Stimulated activated CD8-positive, alpha-beta memory T cell treated with anti-CD3 and anti-CD28 coated beads, Interleukin-12 subunit alpha, Interleukin-12 subunit beta, amount 100 ng/mL, for 4 hours (primary cell): ENCODE measurements at regions not wholly inside any gene's neighbourhood (a gene's known extent, or its start where the extent isn't known, plus 50 kb on each side); places are given as distances from the start of the nearest gene placed in this dataset.
"Not testable (repeated sequence)": the region's sequence is repeated elsewhere in the genome, so short reads cannot be mapped to it uniquely, and the experiment has no call there.

ENCODE experiments used
- DNase-seq: peaks from one replicate; pipeline ENCODE4 v3.0.0-alpha.2; 2020; ENCODE audit warnings: low read depth

DNA sequence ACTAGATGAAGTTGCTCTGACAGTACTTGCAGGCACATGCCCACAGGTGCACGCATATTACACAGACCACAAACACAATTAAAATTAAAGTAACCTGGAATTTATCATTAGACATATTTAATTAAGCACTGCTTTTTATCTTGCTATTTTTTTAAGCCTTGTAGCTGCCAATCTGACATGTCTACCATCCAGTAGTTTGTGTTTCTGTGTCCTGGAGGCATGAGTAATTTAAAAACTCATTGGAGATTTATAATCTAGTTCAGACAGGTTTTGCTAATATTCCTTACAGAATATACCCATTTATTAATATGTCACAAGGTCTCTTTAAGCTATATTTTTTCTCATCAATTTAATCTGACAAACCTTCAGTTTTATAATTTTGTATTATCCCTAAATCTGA lies 445.0 kb upstream of the KLF6 start:
- no peak for DNase-seq

DNA sequence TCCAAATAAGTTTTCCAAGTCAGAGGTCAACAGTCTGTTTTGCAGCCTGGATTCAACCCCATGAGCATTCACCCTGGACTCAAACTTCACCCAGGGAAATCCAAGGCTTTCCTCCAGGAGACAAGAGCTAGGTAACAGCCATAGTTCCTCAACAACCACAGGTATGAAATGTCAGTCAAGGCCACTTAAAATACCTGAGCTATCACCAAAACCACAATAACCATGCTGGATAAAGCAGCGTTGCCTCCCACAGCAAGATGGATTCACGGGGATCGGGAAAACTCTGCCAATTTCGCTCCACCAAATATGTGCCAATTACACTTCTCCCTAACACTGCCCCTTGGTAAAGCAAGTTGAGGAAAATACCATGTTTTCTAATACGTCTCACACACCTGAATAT lies 444.1 kb upstream of the KLF6 start:
- no peak for DNase-seq

- DNase-seq = no peak
These were observed 442.6 kb upstream of the KLF6 start for GRCh38 chr10:4227586-4227985.

DNA sequence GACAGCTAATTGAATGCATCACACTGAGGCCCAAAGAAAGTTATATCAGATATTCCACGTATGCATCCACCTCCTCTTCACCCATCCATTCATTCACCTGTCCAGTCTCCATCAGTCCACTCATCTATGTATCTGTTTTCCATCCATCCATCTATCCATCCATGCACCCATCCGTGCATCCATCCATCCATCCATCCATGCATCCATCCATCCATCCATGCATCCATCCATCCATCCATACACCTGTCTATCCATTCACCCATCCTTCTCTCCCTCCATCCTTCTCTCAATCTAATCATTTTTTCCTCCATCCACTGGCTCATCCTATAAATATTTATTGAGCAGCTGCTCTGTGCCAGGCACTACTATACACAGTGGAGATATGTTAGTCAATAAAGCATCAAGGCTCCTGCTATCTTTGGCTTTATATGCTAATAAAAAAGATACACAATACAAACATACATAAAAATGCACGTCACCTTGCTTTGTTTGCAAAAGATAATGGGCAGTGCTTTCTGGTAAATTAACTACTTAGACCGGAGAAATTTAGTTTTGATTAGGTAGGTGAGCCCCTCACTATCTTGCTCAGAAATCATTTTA lies 442.0 kb upstream of the KLF6 start:
- no peak for DNase-seq

DNA sequence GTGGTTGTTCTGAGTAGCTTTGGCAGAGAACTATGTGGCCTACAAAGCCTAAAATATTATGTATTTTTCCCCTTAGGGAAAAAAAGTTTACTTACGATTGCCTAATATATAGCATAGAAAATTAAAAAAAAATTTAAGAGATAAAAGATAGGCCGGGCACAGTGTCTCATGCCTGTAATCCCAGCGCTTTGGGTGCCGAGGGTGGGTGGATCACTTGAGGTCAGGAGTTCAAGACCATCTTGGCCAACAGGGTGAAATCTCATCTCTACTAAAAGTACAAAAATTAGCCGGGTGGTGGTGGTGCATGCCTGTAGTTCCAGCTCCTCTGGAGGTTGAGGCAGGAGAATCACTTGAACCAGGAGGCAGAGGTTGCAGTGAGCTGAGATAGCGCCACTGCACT lies 439.2 kb upstream of the KLF6 start:
- DNase-seq = no peak

DNA sequence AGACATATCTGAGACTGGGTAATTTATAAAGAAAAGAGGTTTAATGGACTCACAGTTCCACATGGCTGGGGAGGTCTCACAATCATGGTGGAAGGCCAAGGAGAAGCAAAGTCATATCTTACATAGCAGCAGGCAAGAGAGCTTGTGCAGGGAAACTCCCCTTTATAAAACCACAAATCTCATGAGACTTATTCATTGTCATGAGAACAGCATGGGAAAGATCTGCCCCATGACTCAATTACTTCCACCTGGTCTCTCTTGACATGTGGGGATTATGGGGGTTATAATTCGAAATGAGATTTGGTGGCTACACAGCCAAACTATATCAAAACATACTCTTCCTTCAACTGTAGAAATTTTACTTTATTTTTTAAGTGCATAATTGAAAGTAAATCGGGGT lies 436.3 kb upstream of the KLF6 start:
- DNase-seq = not testable (repeated sequence)

DNA sequence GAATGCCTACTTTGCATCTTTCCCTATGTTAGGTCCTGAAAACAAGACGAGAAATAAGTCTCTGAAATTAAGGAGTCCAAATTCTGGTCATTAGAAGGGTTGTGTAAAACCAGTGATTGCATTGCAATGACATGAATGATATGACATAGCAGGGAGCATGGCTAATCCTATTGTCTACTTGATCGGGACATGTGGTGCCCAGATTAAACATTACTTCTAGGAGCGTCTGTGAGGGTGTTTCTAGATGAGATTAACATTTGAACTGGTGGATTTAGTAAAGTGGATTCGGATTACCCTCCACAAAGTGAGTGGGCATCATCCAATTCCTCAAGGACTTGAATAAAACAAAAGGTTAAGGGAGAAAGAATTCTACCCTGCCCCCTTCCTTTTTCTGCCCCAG lies 434.9 kb upstream of the KLF6 start:
- DNase-seq = no peak

GRCh38 chr10:4217653-4218052 lies 432.6 kb upstream of the KLF6 start:
- no peak for DNase-seq

DNA sequence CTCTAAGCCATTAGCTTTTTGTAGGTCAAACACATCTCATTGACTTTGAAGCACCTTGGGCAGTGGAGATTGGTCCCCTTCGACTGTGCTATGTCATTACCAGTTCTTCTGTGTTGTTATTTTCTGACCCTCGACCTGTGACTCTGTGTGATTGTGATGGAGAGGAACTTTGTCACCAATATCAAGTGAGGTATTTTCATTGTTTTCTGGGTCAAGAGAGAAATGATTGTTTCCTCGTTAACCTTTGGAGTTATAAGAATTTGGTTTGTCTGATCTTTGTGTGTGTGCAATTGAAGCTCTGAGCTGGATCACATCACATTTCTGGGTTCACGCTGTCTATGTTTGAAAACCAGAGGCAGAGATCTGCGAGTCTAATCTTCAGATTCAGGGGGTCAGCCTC lies 432.2 kb upstream of the KLF6 start:
- DNase-seq = no peak

DNA sequence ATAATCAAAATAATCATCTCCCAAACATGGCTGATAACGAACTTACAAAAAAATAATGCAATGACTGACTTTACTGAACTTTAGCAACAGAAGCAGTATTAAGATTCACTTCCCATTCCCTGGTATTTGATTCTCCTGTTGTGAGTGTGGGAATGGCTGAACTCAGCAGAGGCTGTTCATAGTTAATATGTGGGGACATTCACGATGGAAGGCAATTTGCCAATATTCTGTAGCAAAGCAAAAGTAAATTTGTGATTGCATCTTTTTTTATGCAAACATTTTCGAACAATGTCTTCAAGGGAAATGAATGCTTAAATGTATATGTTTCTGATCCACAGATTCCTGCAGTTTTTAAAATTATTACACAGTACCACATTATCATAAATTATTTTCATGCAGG lies 431.7 kb upstream of the KLF6 start:
- no peak for DNase-seq

DNA sequence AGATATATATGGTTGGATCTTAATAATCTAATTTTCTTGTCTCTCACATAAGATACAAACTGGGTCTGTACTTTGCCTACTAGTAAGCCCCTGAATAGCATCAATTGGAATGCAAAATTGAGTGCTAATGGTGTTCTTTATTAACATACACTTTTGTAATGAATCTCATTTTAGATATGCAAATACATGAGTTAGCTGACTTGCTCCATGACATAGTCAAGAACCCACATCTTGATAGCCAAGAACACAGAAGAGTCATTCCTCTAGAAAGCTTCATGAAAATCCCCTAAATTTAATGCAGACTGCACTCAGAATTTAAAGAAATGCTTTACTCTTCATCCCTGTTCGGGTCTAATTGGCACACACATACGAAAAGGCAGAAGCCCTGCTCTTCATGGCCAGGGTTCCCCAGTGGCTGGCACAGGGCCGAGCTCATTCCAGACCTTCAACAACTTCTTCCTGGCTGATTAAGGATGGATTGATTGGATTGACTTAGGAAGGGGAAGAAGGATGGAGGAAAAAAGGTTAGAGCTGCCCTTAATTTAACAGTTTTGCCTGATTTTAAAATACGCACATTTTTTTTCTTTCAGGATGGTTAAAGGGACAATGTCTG lies 431.1 kb upstream of the KLF6 start:
- DNase-seq = no peak

DNA sequence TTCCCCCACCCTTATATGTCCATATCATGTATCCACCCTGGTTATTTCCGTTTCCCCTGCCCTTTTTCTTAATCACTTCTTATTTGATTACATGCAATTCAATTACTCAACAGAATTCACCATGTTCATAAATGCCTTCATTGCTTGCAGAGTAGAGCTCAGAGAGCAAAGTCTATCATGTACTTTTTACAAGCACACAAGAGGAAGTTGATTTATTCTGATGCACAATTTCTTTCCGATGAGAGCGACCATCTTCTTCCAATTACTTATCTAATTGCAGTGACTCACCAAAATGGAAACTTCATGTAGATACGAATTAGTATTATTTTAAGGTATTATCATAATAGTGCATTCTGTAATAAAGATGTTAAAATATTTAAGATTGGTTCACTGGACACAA lies 430.5 kb upstream of the KLF6 start:
- DNase-seq = no peak

- DNase-seq = no peak
These were observed 429.9 kb upstream of the KLF6 start for GRCh38 chr10:4214908-4215307.

- no peak for DNase-seq
These were observed 428.4 kb upstream of the KLF6 start for GRCh38 chr10:4213441-4213840.

DNA sequence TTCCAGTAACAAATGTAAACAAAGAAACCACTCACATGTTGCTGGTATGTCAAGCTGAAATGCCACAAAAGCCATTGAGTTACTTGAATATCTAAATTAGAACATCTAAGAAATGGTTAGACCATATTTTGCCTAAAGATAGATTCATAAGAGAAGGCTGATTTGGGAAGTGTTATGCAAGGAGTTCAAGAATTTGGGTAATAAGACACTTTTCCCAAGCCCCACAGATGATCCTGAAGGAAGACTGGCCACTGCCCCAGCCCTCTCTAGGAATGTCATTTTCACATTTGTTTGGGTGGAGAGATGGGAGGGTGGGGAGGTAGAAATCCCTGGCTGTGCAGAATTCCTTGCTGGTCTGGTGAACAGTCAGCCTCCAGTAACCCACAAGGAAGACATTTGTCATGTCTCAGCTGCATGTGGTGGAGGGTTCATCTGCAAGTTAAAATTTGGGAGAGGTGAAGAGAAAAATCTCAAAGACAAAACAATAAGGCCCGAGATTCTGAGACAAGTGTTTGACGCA lies 427.2 kb upstream of the KLF6 start:
- no peak for DNase-seq

DNA sequence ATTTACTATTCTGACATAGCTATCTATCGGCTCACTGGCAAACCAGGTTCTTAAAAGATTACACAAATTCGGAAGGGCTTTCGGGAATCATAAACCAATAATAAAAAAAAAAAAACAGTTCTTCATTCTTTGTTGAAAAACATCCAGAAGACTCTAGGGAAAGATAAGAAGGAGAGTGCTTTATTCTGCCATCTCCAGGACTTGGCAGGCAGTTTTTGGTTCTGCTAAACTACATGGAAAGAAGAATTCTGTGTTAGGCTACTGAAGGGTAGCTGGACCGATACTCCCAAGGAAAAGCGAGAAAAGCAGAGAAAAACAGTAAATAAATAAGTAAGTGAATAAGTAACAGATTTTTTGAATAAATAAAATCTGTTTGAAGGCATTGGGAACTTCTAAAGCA lies 423.5 kb upstream of the KLF6 start:
- no peak for DNase-seq

- no peak for DNase-seq
These were observed 420.1 kb upstream of the KLF6 start for GRCh38 chr10:4205113-4205512.

- DNase-seq = no peak
These were observed 417.9 kb upstream of the KLF6 start for GRCh38 chr10:4202938-4203337.

- DNase-seq = no peak
These were observed 417.1 kb upstream of the KLF6 start for GRCh38 chr10:4201866-4202825.

GRCh38 chr10:4199196-4199595 lies 414.2 kb upstream of the KLF6 start:
- no peak for DNase-seq

- no peak for DNase-seq
These were observed 413.2 kb upstream of the KLF6 start for GRCh38 chr10:4198216-4198615.

DNA sequence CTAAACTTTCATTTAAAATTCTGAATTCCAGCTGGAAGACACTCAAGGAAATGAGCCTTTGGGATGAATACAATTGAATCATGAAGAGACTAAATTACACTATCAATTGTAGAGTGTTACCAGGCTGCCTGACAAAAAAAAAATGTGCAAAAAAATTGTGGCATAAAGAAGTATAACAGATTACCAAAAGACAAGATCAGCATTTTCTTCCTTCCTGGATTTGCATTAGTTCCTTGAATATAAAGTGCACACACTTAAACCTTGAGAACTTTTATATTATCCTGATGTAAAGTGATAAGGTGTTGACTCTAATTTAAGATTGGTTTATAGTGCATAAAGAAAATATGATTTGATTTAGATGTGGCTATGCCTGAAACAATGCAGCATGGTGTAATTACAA lies 412.7 kb upstream of the KLF6 start:
- no peak for DNase-seq

- DNase-seq = no peak
These were observed 411.9 kb upstream of the KLF6 start for GRCh38 chr10:4196771-4197390.
